Renal pelvis (tissue), 1 donor: ENCODE measurements at regions not wholly inside any gene's neighbourhood (a gene's known extent, or its start where the extent isn't known, plus 50 kb on each side); places are given as distances from the start of the nearest gene placed in this dataset.

ENCODE experiments used
- DNase-seq: peaks from one replicate; pipeline ENCODE4 v3.0.0-alpha.2; 2013

DNA sequence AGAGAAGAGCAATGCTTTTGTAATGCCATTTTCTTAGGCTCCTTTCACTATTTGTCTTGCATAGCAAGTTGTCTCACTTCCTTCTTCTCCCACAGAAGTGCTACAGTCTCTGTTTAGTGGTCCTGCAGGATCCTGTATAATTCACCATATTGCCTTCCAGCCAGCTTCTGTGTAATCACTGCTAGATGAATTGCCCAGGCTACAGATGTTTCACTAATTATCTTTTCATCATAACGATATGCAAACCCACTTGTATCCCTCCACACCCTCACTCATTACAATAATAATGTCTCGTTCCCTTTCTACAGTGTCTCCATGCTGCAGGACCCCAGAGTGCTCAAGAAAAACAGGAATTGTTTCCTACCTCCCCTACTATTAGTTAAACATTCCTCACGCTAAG, 402.9 kb downstream of the TBL1XR1 start:
- no peak for DNase-seq

DNA sequence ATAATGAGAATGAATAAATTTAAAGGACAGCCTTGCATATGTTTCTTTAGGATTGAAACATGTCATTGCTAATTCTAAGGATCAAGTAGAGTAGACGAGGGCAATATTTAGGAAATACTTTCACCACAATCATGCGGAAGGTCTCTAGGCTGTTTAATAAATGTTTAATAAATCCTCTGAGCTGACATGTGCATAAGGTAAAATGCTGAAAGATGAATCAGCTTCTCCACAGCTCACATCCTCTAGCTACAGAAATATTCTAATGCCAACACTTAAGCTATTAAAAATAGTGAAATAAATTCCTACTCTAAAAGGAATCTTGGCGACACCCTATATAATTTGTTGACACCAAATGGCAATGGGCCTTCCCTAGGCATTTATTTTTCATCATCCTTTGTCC, 407.3 kb downstream of the TBL1XR1 start:
- DNase-seq, result no peak

DNA sequence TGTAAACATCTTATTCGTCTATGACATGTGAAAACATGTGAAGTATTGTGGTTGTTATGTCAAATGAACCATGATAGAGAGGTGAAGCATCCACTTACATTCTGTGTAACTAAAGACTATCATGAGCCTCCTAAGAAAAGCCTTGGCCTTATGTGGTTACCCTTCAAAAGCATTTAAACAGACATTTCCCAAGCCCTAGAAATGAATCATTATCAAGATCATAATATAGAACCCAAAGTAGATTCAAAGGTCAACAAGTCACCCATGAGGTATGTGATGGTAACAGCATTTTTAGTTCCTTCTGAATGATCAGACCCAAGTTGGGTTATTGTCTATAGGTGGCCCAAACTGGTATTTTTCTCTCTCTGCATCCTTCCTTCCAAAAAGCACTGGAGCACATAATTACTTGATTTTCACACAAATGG, 408.0 kb downstream of the TBL1XR1 start:
- DNase-seq, result peak; percentile 59

DNA sequence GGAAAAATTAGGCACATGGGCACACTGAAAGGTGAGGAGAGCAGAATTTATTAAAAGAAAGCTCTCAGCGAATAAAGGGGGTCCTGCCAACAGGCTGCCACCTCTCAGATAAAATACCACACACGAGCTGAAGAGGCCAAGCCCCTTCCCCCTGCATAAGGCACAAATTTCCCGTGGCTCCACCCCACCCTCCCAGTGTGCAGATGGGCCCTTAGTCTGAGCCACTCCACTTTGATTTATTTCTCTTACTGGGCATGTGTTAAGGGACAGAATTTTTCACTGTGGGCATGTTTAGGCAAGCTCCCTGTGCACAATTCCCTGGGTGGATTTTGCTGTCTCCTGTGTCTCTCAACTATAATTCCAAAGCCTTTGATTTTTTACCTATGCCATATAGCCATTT, 409.8 kb downstream of the TBL1XR1 start:
- DNase-seq, result no peak

DNA sequence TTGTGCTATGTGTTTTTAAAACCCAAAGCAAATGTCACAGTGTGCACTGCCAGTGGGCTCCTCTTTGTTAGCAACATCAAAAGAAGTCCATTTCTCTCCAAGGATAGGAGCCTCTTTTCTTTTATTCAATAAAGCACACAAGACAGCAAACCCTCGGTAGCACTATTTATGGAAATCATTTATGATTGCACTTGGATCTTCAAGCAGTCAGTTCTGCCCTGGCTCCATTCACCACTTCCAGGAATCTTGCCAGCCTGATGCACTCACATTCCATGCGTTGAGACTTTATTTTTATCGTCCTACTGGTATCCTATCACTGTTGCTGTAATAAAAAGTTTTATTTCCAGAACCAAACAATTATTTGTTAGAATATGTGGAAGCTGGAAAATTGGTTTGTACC, 412.1 kb downstream of the TBL1XR1 start:
- no peak for DNase-seq

DNA sequence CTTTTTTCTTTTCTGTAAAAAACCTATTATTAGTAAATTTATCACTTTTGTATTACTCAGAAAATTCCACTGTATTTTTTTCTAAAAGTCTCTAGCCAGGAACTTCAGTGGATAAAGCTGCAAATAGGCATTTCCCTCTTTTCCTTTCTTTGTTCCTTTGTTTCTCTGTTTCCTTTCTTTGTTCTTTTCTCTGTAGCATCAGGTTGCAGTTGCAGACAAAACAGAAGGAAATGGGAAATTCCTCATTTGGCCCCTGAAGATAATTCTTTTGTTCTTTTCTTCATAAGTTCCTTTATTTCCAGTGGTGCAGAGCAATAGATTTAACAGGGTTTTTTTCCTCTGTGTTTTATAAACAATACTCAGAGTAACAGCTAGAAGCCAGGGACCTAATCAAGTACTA, 416.5 kb downstream of the TBL1XR1 start:
- no peak for DNase-seq

DNA sequence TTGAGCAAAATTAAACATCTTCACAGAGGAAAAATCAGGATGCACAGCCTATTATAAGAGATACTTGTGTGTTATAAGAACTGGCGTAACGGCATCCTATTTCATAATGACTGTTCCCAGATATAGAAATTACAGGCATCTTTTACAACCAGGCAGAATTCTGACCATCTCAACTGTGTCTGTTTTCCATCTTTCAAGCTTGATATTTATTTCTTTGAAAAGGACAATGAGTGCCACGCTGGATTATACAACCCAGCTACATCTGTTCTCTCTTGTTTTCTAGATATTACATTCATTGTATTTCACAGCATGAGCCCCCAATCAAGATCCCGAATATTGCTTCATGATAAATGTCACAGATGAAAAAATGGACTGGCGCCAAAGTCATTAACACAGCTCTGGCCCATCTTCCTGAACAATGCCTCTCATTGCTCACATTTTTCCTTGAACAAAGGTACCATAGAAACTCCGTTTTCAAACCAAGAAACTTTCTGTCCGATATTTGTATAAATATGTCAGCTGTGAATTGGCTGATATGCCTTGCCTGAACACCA, 420.6 kb downstream of the TBL1XR1 start:
- DNase-seq, result no peak

DNA sequence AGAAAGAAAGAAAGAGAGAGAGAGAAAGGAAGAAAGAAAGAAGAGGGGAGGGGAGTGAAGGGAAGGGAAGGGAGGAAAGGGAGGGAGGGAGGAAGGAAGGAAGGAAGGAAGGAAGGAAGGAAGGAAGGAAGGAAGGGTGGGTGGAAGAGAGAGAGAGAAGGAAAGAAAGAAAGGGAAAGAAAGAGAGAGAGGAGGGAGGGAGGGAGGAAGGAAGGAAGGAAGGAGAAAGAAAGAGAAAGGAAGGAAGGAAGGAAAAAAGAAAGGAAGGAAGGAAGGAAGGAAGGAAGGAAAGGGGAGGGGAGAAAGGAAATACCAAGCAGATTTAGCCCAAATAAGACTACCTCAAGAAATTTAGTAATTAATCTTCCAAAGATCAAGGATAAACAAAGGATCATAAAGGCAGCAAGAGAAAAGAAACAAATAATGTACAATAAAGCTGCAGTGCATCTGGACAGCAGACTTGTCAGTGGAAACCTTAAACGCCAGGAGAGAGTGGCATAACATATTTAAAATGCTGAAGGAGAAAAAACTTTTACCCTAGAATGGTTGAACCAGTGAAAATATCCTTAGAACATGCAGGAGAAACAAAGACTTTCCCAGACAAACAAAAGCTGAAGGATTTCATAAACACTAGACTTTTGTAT, 427.6 kb downstream of the TBL1XR1 start:
- DNase-seq, result no peak

DNA sequence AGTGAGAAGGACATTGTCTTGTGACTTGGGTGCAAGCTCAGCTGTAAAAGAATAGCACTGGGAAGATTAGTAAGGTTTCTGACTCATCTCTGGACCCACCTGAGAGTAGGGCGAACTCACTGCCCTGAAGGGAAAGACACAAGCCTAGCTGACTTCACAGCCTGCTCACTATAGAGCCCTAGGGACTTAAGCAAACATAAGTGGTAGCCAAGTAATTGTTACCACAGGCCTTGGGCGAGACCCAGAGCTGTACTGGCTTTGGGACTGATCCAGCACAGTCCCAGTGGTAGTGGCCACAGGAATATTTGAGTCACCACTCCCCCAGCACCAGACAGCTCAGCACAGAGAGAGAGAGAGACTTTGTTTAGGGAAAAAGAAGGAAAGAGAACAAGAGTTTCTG, 429.9 kb downstream of the TBL1XR1 start:
- no peak for DNase-seq

DNA sequence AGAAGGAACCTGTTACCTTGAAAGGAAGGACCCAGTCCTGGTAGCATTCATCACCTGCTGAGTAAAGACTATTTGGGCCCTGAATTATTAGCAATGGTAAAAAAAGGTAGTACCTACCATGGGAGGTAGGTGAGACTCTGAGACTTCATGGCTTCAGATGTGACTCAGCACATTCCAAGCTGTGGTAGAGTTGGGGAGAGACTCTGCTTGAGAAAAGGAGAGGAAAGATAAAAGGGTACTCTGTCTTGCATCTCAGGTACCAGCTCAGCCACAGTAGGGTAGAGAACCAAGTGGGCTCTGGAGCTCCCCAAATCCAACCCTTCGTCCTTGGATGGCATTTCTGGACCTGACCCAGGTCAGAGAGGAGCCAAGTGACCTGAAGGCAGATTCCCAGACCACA, 430.4 kb downstream of the TBL1XR1 start:
- DNase-seq, result no peak

DNA sequence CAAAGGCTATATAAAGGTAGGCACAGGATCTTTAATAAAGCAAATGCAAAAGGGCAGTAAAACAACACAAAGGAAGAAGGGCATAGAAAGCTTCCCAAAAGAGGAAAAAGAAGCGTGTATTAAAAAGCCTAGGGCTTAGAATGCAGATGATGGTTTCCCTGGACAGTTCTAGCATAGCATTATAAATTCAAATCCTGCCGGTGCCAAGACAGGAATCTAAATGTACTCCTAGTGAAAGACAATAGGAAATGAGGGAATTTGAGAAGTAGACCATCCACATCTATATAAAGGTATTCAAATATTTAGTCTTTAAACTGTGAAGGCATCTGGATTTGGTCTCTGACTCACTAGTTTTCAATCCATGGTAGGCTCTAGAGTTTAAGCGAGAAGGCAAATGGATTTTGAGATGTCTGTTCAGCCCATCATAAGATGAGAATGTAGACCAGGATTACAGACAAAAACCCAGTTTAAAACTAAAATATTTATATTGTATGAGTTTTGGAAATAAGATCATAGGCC, 431.8 kb downstream of the TBL1XR1 start:
- no peak for DNase-seq

DNA sequence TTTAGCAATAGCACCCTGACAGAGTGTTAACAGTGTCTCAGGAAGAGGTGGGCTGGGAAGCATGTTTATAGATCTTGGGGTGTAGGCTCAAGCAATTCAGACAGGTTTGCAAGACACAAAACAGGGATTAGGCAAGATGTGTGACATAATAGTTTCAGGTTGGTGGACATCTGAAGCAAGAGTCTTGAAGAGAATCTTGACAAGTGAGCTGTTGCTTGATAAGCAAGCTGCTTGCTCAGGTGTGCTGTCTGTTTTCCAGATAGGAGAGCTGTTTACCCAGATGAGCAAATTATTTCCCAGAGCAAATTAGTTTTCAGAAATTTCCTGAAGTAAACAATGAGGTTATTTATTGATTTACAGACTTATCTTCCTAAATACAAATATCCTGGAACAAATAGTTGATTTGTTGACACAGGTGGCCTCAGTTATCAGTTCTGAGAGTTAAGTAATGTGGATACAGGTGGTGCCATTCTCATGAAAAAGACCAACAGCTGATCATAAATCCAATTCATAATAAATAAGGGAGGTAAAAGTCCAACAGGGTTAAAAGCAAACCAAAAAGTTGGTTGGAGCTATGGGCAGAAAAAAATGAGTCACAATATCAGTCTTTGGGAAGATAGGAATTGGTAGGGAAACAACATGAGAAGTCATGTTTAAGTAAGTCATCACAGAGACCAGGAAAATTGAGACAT, 437.3 kb downstream of the TBL1XR1 start:
- DNase-seq, result no peak

DNA sequence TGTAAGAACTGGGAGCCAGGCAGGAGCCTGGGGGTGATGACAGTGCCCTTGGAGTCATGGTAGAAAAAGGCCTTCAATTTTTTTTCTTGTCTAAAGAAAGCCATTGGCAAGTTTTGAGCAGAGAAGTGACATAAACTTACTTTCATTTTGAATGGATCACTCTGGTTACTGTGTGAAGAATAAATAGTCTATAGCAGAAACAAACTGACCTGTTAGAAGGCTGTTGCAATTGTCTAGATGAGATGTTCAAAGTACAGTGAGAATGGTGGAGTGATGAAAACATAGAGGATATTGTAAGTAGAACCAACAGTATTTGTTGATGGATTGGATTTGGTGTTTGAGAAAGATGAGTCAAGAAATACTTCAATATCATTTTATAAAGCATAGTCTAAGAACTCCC, 439.9 kb downstream of the TBL1XR1 start:
- no peak for DNase-seq

DNA sequence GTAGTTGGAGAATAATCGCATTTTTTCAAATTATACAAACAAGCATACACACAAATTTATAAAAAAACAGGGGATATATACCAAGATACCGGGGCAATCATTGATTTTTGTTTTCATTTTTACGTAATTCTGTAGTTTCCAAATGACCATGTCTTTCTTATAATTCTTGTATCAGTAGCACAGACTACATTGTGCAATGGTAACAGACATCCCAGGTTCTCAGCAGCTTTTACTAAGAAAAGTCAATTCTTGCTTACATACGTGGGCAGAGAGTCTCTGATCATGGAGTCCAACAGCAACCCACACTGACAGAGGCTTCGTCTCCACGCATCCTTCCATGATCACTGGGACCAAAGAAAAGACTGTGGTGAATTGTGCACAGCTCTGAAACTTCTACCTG, 441.3 kb downstream of the TBL1XR1 start:
- DNase-seq, result no peak

DNA sequence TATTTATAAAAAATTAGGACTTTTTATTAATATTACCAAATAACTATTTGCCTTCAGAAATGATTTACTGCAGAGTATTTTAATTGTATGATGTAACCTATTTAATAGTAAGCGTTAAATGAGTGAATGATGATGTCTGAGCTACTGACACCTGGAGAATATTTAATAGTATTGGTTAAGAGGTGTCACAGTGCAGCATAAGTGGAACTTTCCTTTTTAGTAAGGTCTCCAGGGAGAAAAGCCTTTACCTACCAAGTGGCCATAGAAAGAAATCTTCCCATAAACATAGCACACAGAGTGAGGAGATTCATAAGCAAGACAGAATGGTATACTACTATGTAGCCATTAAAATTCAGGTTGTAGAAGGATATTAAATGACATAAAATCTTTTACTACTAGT, 441.7 kb downstream of the TBL1XR1 start:
- DNase-seq, result no peak

DNA sequence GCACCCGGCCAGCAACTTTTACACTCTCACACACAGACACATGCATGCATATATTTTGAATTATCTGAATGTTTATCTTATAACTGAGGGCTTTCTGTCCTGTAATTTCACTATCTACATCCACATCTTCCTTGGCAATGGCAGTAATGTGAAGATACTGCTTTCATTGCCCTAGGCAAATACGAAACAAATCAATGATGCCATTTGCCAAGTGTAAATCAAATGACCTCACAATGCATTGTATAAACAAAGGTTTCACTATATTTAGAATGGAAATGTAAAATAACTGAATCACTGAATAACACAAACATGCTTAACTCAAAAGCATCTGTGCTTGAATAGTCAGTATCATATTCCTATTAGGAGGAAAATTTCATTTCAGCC, 455.6 kb downstream of the TBL1XR1 start:
- no peak for DNase-seq

DNA sequence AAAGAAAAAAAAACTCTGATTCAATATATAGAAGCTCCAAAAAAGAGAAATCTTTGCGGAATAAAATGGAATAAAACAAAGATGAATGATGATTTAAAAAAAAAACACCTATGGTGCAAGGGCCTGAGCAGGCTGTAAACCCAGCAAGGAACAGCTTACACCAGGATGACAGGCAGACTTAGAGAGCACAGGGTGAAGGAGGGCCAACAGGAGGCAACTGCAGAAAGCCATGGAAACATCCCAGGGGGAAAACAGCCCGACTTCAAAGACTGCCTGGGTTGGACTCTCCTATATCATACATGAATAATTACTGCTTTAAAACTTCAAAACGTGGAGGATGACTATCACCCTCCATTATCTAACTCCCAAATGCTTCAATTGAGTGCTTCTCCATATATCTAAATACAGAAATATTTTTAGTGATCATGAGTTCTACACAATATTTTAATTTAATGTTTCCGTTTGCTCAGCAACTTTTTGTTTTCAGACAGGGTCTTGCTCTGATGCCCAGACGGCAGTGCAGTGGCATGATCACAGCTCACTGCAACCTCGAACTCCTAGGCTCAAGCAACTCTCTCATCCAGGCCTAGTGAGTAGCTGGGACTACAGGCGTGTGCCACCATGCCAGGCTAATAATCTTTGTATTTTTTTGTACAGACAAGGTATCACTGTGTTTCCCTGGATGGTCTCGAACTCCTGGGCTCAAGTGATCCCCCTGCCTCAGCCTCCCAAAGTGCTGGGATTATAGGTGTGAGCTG, 456.2 kb downstream of the TBL1XR1 start:
- DNase-seq, result no peak

DNA sequence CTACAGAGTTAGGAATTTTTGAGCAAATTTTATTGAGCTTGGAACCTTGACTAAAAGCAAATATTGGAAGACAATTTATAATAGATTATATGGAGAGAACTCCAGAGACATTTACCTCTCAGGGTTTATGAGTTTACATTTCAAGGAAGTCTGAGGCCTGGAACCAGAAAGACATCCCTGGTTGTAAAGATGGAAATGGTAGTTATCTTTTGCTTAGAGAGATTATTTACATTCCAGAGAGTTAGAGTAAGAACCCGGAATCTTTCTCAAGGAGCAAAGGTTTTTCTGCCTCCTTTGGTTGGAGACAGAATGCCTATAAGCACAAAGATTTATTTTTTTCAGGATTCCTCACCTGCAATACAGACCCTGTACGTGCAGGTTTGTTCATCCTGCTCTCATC, 458.1 kb downstream of the TBL1XR1 start:
- DNase-seq, result no peak

DNA sequence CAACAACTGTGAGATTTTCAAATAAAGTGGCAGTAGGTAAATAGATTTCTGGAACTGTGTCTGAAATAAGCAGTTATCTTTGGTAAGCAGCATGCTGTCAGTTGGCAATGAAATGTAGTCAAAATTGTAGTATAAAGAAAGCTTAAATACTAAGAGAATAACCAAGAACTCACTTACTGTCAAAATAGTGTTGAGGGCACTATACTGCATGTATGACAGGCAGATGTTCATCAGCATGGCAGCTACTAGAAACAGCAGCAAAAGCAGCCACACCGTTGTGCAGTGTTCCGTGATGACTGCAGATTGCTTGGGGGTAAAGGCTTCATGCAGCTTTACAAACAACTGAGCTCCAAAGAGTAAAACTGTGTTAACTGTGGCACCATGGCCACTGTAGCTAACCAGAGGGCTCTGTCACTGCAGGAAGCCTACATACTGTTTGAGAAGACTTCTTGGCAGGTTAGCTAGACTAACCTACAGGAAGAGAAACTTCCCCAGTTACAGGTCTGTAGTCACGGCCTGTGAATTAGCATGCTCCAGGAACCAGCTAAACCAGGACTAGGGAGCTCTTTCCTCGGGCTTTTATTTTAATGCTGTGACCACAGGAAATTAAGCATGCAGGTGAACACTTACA, 459.7 kb downstream of the TBL1XR1 start:
- DNase-seq, result no peak

DNA sequence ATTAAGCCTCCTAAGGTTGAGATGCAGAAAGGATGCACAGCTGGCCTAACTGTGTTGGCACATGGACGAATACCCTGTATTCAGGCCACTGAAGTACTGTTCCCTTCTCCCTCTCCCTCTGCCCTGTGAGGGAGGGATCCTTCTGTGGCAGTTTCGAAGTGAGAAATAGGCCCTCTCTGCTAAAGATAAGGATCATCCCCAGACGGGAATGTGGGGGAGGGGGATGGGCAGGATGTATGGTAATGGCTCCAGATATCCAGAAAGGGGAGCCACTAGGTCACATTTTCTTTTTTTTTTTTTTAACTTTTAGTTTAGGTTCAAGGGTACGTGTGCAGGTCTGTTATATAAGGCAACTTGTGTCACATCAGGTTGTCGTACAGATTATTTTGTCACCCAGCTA, 463.1 kb downstream of the TBL1XR1 start:
- no peak for DNase-seq

DNA sequence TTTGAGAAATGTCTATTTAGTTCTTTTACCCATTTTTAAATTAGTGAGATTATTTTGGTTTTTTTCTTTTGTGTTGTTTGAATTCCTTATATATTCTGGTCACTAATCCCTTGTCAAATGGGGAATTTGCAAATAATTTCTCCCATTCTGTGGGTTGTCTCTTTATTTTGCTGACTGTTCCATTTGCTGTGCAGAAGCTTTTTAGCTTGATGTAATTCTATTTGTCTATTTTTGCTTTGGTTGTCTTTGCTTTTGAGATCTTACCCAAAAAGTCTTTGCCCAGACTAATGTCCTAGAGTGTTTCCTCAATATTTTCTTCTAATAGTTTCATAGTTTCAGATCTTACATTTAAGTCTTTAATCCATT, 472.9 kb downstream of the TBL1XR1 start:
- DNase-seq, result no peak

DNA sequence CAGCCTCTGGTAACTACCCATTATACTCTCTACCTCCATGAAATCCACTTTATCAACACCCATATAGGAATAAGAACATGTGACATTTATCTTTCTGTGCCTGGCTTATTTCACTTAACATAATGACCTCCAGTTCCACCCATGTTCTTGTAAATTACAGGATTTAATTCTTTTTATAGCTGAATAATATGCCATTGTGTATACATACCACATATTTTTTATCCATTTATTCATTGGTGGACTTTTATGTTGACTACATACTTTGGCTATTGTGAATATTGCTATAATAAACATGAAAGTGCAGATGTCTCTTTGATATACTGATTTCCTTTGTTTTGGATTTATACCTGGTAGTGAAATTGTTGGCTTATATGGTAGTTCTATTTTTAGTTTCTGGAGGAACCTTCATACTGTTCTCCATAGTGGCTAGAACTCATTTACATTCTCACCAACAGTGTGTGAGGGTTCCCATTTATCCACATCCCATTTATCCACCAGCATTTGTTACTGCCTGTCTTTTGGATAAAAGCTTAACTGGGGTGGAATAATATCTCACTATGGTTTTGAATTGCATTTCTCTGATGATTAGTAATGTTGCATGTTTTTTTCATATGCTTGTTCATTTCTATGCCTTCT, 473.4 kb downstream of the TBL1XR1 start:
- DNase-seq, result no peak
